ENCODE measurements at regions not wholly inside any gene's neighbourhood (a gene's known extent, or its start where the extent isn't known, plus 50 kb on each side); places are given as distances from the start of the nearest gene placed in this dataset.
"Not testable (repeated sequence)": the region's sequence is repeated elsewhere in the genome, so short reads cannot be mapped to it uniquely, and the experiment has no call there.

- Histone ChIP-seq H3K27ac (ENCODE audit: low read depth) (no peak overlapping the region), H3K36me3 (ENCODE audit: insufficient read depth) (no peaks in the 10 kb centered on the region), H3K4me1 (ENCODE audit: insufficient read depth) (no peaks in the 10 kb centered on the region), H3K4me3 (ENCODE audit: low read depth, low read length) (no peak overlapping the region)
- 80% methylated on average over 3 of the region's 3 CpGs for WGBS
- no peak for DNase-seq (ENCODE audit: extremely low spot score)
Observed at GRCh38 chr2:176414641-176415040, 145.4 kb downstream of the MTX2 start.

GRCh38 chr2:176415174-176415895, 146.1 kb downstream of the MTX2 start:
- DNase-seq (ENCODE audit: extremely low spot score) = no peak
- 62% methylated on average over 8 of the region's 8 CpGs for WGBS

GRCh38 chr2:176415937-176416499, 146.8 kb downstream of the MTX2 start:
- no peaks in the 10 kb centered on the region for H3K36me3 ChIP-seq (ENCODE audit: insufficient read depth)
- no peaks in the 10 kb centered on the region for H3K4me1 ChIP-seq (ENCODE audit: insufficient read depth)
- WGBS = 78% methylated on average over 3 of the region's 3 CpGs

More at GRCh38 chr2:176415174-176415895, 146.1 kb downstream of the MTX2 start:
- Histone ChIP-seq H3K36me3 (ENCODE audit: insufficient read depth) (no peaks in the 10 kb centered on the region), H3K4me3 (ENCODE audit: low read depth, low read length) (no peak overlapping the region), H3K4me1 (ENCODE audit: insufficient read depth) (no peaks in the 10 kb centered on the region), H3K27ac (ENCODE audit: low read depth) (no peak overlapping the region)

GRCh38 chr2:176418768-176419167, 149.5 kb downstream of the MTX2 start:
- Histone ChIP-seq H3K4me3 (ENCODE audit: low read depth, low read length) (no peak overlapping the region), H3K27ac (ENCODE audit: low read depth) (no peak overlapping the region), H3K4me1 (ENCODE audit: insufficient read depth) (no peaks in the 10 kb centered on the region), H3K36me3 (ENCODE audit: insufficient read depth) (no peaks in the 10 kb centered on the region)
- 88% methylated on average over 6 of the region's 6 CpGs for WGBS
- no peak for DNase-seq (ENCODE audit: extremely low spot score)

More at GRCh38 chr2:176415937-176416499, 146.8 kb downstream of the MTX2 start:
- Histone ChIP-seq H3K27ac (ENCODE audit: low read depth) (no peak overlapping the region), H3K4me3 (ENCODE audit: low read depth, low read length) (no peak overlapping the region)
- no peak for DNase-seq (ENCODE audit: extremely low spot score)

- Histone ChIP-seq H3K36me3 (ENCODE audit: insufficient read depth) (no peaks in the 10 kb centered on the region), H3K27ac (ENCODE audit: low read depth) (no peak overlapping the region), H3K4me1 (ENCODE audit: insufficient read depth) (no peaks in the 10 kb centered on the region), H3K4me3 (ENCODE audit: low read depth, low read length) (no peak overlapping the region)
- WGBS = 47% methylated on average over 4 of the region's 4 CpGs
- DNase-seq (ENCODE audit: extremely low spot score) = no peak
Observed at GRCh38 chr2:176419591-176420071, 150.4 kb downstream of the MTX2 start.

- H3K36me3 ChIP-seq (ENCODE audit: insufficient read depth) = no peaks in the 10 kb centered on the region
- no peak for DNase-seq (ENCODE audit: extremely low spot score)
- no peak overlapping the region for H3K27ac ChIP-seq (ENCODE audit: low read depth)
- no peaks in the 10 kb centered on the region for H3K4me1 ChIP-seq (ENCODE audit: insufficient read depth)
- WGBS = 90% methylated on average over 5 of the region's 5 CpGs
- no peak overlapping the region for H3K4me3 ChIP-seq (ENCODE audit: low read depth, low read length)
Observed at GRCh38 chr2:176421297-176422050, 152.2 kb downstream of the MTX2 start.

- Histone ChIP-seq H3K4me3 (ENCODE audit: low read depth, low read length) (no peak overlapping the region), H3K36me3 (ENCODE audit: insufficient read depth) (no peaks in the 10 kb centered on the region), H3K4me1 (ENCODE audit: insufficient read depth) (no peaks in the 10 kb centered on the region), H3K27ac (ENCODE audit: low read depth) (no peak overlapping the region)
- no peak for DNase-seq (ENCODE audit: extremely low spot score)
- 40% methylated on average over 2 of the region's 2 CpGs for WGBS
Observed at GRCh38 chr2:176423819-176424218, 154.6 kb downstream of the MTX2 start.

- WGBS = 49% methylated on average over 2 of the region's 2 CpGs
- no peak overlapping the region for H3K4me3 ChIP-seq (ENCODE audit: low read depth, low read length)
- no peak for DNase-seq (ENCODE audit: extremely low spot score)
- H3K36me3 ChIP-seq (ENCODE audit: insufficient read depth) = no peaks in the 10 kb centered on the region
- H3K27ac ChIP-seq (ENCODE audit: low read depth) = no peak overlapping the region
- H3K4me1 ChIP-seq (ENCODE audit: insufficient read depth) = no peaks in the 10 kb centered on the region
Observed at GRCh38 chr2:176424746-176425145, 155.5 kb downstream of the MTX2 start.

- Histone ChIP-seq H3K27ac (ENCODE audit: low read depth) (no peak overlapping the region), H3K4me1 (ENCODE audit: insufficient read depth) (no peaks in the 10 kb centered on the region), H3K4me3 (ENCODE audit: low read depth, low read length) (no peak overlapping the region), H3K36me3 (ENCODE audit: insufficient read depth) (no peaks in the 10 kb centered on the region)
- 85% methylated on average over 2 of the region's 2 CpGs for WGBS
- no peak for DNase-seq (ENCODE audit: extremely low spot score)
Observed at GRCh38 chr2:176427549-176427948, 158.3 kb downstream of the MTX2 start.

GRCh38 chr2:176428944-176429469, 159.8 kb downstream of the MTX2 start:
- H3K4me1 ChIP-seq (ENCODE audit: insufficient read depth); H3K36me3 ChIP-seq (ENCODE audit: insufficient read depth); H3K4me3 ChIP-seq (ENCODE audit: low read depth, low read length); DNase-seq (ENCODE audit: extremely low spot score); H3K27ac ChIP-seq (ENCODE audit: low read depth): not testable (repeated sequence)
- WGBS = 70% methylated on average over 5 of the region's 5 CpGs

GRCh38 chr2:176432434-176432833, 163.2 kb downstream of the MTX2 start:
- Histone ChIP-seq H3K4me3 (ENCODE audit: low read depth, low read length) (no peak overlapping the region), H3K36me3 (ENCODE audit: insufficient read depth) (no peaks in the 10 kb centered on the region), H3K4me1 (ENCODE audit: insufficient read depth) (no peaks in the 10 kb centered on the region), H3K27ac (ENCODE audit: low read depth) (no peak overlapping the region)
- 71% methylated on average over 2 of the region's 2 CpGs for WGBS
- DNase-seq (ENCODE audit: extremely low spot score) = no peak

GRCh38 chr2:176435729-176436128, 166.5 kb downstream of the MTX2 start:
- DNase-seq (ENCODE audit: extremely low spot score) = no peak
- no peak overlapping the region for H3K27ac ChIP-seq (ENCODE audit: low read depth)
- no peaks in the 10 kb centered on the region for H3K36me3 ChIP-seq (ENCODE audit: insufficient read depth)
- WGBS = 52% methylated on average over 3 of the region's 3 CpGs
- H3K4me3 ChIP-seq (ENCODE audit: low read depth, low read length) = no peak overlapping the region
- no peaks in the 10 kb centered on the region for H3K4me1 ChIP-seq (ENCODE audit: insufficient read depth)

GRCh38 chr2:176443946-176444345, 174.7 kb downstream of the MTX2 start:
- DNase-seq (ENCODE audit: extremely low spot score) = no peak
- H3K36me3 ChIP-seq (ENCODE audit: insufficient read depth) = no peaks in the 10 kb centered on the region
- no peaks in the 10 kb centered on the region for H3K4me1 ChIP-seq (ENCODE audit: insufficient read depth)
- WGBS = 63% methylated on average over 2 of the region's 2 CpGs
- H3K27ac ChIP-seq (ENCODE audit: low read depth) = no peak overlapping the region
- no peak overlapping the region for H3K4me3 ChIP-seq (ENCODE audit: low read depth, low read length)

GRCh38 chr2:176445956-176446355, 176.7 kb downstream of the MTX2 start:
- H3K4me1 ChIP-seq (ENCODE audit: insufficient read depth) = no peaks in the 10 kb centered on the region
- no peak overlapping the region for H3K27ac ChIP-seq (ENCODE audit: low read depth)
- H3K36me3 ChIP-seq (ENCODE audit: insufficient read depth) = no peaks in the 10 kb centered on the region
- 62% methylated on average over 4 of the region's 4 CpGs for WGBS
- DNase-seq (ENCODE audit: extremely low spot score) = no peak
- no peak overlapping the region for H3K4me3 ChIP-seq (ENCODE audit: low read depth, low read length)

All from urinary bladder (tissue), 3 donors.